ENCODE measurements at regions not wholly inside any gene's neighbourhood (a gene's known extent, or its start where the extent isn't known, plus 50 kb on each side); places are given as distances from the start of the nearest gene placed in this dataset.
"Not testable (repeated sequence)": the region's sequence is repeated elsewhere in the genome, so short reads cannot be mapped to it uniquely, and the experiment has no call there.

- TF ChIP-seq CTCF (IDR thresholded peaks at IDR 0.05): no peak
- no peak for DNase-seq (ENCODE audit: low spot score)
- ATAC-seq (ENCODE audit: low FRiP score): no peak
These were observed 147.9 kb upstream of the RORA start for GRCh38 chr15:61376961-61377360.

GRCh38 chr15:61376516-61376915 lies 147.4 kb upstream of the RORA start:
- TF ChIP-seq CTCF (IDR thresholded peaks at IDR 0.05): no peak
- ATAC-seq (ENCODE audit: low FRiP score) (no peak), DNase-seq (ENCODE audit: low spot score) (no peak)

DNA sequence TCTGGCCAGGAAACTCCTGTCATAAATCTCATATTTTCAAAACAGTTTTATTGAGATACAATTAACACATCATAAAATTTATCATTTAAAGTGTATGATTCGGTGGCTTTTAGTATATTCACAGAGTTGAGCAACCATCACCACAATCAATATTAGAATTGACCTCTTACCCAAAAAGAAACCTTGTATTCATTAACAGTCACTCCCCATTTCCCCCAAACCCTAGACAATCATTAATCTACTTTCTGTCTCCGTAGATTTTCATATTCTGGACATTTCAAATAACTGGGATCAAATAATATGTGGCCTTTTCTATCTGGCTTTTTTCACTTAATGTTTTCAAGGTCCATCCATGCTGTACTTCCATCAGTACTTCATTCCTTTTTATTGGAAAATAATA lies 145.7 kb upstream of the RORA start:
- no peak for TF ChIP-seq CTCF (IDR thresholded peaks at IDR 0.05)
- ATAC-seq (ENCODE audit: low FRiP score) (no peak), DNase-seq (ENCODE audit: low spot score) (no peak)

GRCh38 chr15:61367953-61368352 lies 138.9 kb upstream of the RORA start:
- DNase-seq (ENCODE audit: low spot score) (no peak), ATAC-seq (ENCODE audit: low FRiP score) (no peak)
- no peak for TF ChIP-seq CTCF (IDR thresholded peaks at IDR 0.05)

GRCh38 chr15:61364871-61365270 lies 135.8 kb upstream of the RORA start:
- no peak for TF ChIP-seq CTCF (IDR thresholded peaks at IDR 0.05)
- ATAC-seq (ENCODE audit: low FRiP score): no peak

DNA sequence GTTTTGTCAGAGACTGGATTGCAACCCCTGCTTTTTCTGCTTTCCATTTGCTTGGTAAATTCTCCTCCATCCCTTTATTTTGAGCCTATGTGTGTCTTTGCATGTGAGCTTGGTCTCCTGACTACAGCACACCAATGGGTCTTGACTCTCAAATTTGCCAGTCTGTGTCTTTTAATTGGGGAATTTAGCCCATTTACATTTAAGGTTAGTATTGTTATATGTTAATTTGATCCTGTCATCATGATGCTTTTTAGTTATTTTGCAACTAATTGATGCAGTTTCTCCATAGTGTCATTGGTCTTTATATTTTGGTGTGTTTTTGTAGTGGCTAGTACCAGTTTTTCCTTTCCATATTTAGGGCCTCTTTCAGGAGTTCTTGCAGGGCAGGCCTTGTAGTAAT lies 133.8 kb upstream of the RORA start:
- not testable (repeated sequence) for DNase-seq (ENCODE audit: low spot score); ATAC-seq (ENCODE audit: low FRiP score)

More at GRCh38 chr15:61364871-61365270, 135.8 kb upstream of the RORA start:
- no peak for DNase-seq (ENCODE audit: low spot score)

DNA sequence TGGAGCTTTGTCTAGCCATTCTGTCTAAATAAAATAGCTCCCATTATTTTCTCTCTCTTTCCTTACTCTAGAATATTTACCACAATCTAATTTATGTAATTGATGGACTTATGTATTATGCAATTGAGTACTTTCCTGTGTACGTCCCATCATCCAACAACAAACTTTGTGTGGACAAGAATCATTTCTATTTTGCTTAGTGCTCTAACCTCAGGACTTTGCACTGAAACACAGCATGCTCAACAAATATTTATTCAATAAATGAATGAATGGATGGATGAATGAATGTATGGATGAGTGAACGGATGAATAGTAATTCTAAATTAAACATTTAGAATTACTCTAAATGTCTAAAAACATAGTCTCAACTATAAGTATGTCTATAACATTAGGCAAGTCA lies 115.2 kb upstream of the RORA start:
- ATAC-seq (ENCODE audit: low FRiP score) (no peak), DNase-seq (ENCODE audit: low spot score) (no peak)
- no peak for TF ChIP-seq CTCF (IDR thresholded peaks at IDR 0.05)

DNA sequence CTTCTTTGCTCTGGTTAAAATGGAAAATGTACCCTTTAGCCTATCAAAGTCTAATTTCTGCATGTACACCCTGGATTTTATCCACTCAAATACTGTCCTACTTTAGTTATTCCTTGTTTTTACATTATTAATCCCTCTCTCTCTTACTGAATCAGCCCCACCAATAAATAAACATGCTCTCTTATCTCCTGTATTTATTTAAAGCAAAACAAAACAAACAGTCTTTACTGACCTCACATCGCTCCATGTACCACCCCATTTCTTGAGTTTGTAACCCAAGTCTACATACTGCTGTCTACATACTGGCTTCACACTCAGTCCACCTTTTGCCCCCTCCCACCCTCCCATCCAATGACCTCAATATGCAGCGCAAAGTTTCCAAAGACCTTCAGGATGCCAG lies 113.3 kb upstream of the RORA start:
- ATAC-seq (ENCODE audit: low FRiP score): no peak
- no peak for TF ChIP-seq CTCF (IDR thresholded peaks at IDR 0.05)
- DNase-seq (ENCODE audit: low spot score): no peak
